NCI-H1436 treated with DMSO at 0.1 percent for 48 hours (cell line): ENCODE measurements at regions not wholly inside any gene's neighbourhood (a gene's known extent, or its start where the extent isn't known, plus 50 kb on each side); places are given as distances from the start of the nearest gene placed in this dataset.
"Not testable (repeated sequence)": the region's sequence is repeated elsewhere in the genome, so short reads cannot be mapped to it uniquely, and the experiment has no call there.

Source experiments
- DNase-seq: peaks from one replicate; lab custom pipeline; 2025; lab: John Stamatoyannopoulos, UW

DNA sequence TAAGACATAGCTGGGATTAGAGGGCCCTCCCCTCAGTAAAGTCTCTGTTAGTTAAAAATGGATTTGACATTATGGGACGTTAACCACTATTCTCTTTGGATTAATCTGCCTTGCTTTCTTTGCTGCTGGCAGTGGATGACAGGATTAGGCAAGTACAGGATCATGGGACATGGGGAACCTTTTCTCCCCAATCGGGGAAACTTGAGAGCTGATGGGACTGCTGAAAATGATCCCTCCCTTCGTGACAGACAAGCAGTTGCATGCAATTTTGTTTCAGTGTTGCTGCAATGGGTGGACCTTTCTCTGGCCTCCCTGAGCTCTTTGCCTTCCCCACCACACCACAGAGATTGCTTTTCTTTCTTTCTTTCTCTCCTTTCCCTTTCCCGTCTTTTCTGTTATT is 120.2 kb upstream of the BANK1 start:
- no peak for DNase-seq

DNA sequence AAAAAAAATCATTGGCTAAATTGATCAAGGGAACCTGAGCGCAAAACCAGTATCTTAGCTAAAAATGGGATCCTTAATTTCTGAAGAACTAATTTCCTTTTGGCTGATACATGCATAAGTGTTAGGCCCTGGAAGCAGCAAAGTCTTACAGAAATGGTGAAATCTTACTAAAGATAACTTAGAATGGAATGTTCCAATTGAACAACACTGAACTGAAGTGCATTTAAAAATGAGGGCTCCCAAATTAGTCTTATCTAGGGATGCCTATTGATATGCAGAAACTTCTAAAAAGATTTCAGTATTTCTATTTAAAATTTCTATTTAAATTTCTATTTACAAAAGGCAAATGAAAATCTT is 120.7 kb upstream of the BANK1 start:
- no peak for DNase-seq

DNA sequence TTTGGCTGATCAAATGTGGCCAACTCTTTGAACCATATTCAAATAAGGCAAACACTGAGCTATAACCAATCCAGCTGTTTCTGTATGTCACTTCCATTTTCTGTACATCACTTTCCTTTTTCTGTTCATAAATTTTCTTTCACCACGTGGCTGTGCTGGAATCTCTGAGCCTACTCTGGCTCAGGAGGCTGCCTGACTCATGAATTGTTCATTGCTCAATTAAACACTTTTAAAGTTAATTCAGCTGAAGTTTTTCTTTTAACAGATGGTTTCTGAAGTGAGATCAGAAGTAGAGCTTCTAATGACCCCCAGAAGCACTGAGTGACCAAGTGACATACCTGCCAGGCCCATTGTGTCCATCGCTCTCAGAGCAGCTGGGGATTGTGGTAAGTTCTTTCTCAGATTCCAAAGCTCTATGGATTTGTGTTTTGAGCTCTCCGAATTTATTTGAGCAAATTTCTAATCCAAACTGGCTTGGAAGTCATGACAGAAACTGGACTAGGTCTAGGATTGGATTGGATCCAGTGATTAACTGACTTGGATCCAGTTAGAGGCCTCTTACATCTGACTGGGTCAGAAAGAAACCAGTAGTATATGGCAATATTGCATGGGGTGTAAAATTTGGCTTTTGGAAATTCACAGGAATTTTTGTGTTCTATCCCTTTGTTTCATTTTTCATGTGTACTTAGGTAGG is 121.2 kb upstream of the BANK1 start:
- DNase-seq, result no peak

DNA sequence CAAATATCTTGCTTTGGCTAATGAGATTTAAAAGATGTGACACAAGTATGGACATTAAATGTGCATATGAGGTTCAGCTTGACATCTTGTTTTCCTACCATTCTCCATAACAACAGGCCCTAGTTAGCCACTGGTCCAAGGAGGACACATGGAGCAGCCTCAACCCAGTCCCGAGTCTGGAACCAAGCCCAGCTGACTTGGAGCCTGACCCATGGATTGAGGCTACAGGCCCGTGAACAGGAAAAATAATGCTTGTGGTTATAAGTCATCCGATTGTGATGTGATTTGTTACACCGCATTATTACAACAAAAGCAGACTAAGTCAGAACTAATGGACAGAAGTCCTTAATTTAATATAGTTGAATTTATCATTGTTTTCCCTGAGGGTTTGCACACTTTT is 123.2 kb upstream of the BANK1 start:
- no peak for DNase-seq

DNA sequence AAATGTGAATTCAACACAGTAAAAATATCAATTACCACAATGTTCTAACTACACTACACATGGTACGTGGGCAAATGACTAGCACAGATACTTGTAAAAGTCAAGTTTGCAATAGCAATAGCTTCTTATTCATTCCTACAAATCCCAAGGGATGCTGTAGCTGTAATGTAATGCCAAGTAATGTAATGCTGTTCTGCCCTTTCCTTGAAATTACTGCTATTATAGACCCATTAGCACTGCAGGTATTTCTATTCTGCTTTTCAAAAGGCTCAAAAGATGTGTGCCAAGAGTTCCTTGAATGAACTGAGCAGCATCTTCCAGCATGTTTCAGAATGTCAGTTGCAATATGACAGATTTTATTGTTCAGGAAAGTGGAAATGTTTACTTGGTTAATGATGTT is 129.9 kb upstream of the BANK1 start:
- no peak for DNase-seq

DNA sequence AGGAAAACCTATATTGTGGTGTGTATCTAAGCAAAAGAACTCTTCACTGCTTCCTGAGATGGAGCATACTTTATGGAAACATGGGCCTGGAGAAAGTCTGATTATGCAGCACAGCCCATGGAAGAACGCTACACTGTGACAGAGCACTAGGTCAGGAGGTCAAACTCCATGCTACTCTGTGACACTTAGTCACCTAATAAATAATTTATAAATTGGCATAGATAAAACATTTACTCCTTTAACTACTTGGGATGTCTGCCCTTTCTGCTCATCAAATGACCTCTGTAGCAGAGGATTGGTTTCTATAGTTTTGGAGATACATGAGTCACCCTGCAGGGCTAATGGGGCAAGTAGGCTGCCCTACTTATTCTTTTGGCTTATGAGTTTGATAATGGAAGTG is 134.7 kb upstream of the BANK1 start:
- DNase-seq, result no peak

DNA sequence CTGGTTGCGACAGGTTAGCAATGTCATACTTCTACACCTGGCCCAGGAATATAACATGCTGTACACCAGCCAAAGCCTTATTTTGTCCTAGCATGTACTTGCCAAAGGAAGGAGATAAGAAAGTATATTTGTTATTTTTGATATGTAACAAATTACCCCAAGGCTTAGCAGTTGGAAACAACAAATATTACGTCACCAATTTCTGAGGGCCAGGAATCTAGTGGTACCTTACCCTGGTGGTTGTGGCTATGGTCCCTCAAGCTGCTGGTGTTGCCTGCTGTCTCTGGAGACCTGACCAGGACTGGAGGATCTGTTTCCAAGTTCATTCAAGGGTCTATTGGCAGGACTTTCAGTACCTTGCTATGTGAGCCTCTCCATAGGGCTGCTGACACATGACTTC is 135.5 kb upstream of the BANK1 start:
- DNase-seq, result no peak

DNA sequence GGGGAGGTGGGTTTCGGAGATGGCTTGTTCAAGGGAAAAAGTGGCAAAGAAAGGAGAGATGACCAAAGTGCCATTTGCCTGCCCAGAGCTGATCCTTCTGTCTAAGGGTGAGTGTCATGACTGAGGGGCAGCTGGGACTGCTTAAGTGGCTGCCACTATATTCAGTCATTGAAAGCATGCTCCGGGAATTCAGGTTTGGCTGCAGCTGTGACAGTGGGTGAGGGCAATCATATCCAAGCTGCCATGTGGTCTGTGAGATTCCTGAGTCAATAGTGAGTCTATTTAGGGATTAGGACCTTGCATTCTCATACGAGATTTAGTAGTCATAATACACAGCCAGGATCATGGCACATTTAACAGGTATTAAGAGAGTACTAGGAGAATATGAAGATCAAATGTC is 138.8 kb upstream of the BANK1 start:
- no peak for DNase-seq

DNA sequence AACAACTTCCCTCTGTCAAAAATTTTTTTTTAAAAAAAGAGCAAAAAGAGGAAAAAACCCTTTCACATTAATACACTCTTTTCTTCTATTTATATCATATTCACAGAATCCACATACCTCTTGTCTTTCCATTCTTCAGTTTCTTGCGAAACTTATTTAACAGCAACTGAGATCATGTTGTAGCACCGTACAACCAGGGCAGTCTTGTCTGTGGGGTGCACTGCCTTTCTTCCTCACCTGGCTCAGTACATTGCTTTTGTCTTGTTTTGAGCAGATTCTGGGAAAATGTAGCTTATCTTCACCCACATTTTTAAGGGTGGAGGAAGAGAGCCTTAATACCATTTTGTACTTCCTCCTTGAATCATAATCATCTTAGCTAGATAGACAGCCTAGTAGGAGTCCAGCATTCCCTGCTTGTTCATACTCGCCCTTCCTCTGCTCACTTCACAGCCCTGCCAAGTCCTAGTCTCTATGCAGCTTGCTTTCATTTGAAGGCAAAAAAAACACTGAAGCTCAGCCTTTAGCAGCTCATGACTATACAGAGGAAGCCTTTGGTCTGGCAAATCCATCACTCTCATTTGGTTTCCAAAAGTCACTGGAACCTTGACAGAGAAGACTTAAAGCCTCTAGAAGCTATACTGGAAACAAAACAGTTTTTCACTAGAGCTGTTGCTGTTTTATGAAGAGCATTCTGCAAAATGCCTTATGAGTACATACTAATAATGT is 140.6 kb upstream of the BANK1 start:
- no peak for DNase-seq

DNA sequence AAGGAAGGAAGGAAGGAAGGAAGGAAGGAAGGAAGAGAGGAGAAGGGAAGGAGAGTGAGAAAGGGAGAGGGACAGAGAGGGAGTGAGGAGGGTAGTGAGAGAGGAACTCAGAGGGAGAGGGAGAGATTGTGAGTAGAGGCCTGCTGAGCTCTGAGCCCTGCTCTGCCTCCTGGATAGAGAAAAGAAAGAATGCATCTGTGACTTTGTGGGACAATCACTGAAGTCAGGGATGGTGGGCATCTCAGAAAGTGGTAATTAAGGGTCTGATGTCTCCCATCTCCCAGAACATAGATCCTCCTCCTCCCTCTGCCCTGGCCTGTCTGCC is 142.9 kb upstream of the BANK1 start:
- no peak for DNase-seq

DNA sequence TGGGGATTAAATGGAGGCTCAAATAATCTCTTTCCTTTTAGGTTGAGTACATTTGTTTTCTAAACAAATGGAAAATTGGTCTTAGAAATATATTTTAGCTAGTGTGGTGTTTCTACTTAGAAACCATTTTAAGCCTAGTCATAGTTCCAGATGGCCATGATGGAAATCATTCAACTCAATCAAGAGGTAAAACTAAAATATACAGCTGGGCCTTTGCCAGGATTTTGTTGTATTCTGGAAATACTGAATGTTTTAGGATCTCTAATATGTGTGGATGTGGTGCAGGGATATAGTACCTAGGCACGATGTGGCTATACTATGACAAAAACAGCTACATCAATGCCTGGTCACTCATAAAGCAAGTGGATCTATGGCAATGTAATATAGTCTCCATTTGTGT is 146.0 kb upstream of the BANK1 start:
- DNase-seq, result no peak

DNA sequence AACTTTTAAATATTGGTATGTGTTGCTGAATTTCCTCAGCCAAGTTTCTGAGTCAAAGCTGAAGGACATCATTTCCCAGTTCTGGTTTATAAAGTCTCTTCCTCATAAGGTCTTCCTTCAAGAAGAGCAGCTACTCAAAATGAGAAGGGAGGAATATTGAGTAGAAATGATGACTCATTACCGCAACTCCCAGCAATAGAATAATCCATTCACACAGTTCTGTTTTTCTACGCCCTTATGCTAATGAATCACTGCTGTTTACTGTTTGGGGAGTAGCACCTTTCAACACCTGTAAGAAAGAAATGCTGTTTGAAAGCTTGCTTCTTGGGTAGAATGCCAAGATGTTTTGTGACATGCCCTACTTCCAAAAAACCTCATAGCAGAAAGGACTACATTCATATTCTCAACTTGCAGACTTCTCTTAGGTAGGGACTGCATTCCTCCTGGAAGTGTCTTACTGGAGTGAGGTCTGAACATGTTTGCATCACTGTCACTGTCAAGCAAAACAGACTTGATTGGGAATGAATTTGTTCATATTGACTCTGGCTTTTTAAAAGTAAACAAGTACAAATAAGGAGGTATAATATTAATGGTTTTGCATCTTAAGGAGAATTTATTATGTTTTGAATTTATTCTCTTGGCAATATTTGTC is 147.2 kb upstream of the BANK1 start:
- DNase-seq, result no peak

DNA sequence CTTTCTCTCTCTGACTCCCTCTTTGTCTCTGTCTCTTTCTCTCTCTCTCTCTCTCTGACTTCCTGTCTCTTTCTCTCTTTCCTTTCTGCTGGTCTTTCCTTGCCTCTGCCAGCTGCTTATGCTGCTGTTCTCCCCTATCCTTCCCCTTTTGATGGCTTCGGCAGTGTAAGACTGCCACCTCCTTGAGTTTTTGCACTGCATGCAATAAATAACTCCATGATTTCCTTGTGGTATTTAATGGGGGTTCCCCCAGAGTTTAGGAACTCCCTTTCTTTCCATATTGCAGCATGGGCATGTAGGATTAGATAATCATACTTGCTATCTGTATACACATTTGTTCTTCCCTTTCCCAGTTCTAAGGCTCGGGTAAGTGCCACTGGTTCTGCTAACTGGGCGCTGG is 157.8 kb upstream of the BANK1 start:
- DNase-seq, result not testable (repeated sequence)

DNA sequence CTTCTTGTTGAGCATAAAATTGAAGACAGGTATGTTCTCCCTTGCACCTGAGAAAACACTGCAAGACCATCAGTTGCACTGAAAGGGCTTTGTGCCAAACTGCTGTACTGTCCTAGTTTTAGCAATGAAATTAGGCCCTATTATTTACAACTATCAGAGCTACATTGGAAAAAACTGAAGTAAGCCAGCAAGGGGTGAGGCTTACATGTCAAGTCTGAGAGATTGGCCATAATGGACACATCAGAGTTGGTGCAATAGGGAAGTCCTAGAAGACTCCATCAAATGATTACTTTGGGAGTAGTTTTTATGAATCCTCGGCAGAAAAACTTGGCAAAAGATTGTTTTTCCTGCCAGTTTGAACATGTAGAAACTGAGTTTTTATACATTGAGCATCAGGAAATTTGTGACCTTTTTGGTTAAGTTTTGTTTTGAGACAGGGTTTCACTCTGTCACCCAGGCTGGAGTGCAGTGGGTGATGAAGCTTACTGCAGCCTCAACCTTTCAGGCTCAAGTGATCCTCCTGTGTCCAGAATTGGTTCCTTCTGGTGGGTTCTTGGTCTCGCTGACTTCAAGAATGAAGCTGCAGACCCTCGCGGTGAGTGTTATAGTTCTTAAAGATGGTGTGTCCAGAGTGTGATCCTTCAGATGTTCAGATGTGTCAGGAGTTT is 160.1 kb upstream of the BANK1 start:
- DNase-seq, result no peak

DNA sequence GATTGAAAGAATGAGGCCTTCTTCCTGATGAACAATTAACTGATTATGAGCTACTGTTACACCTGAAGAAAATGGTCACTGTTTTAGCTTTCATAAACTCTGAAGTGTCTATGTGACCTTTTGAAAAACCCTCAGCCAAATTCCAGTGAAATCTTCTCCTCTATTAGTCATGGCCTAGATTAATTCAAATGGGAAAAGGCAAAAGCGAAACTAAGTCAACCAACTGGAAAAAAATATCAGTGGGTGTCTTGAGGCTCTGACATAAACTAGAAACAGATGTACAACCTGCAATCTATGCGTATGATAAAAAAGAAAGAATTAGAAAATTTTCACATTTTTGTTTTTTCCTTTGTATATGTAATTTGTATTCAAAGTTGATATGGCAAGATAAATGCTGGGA is 169.4 kb upstream of the BANK1 start:
- DNase-seq, result no peak

DNA sequence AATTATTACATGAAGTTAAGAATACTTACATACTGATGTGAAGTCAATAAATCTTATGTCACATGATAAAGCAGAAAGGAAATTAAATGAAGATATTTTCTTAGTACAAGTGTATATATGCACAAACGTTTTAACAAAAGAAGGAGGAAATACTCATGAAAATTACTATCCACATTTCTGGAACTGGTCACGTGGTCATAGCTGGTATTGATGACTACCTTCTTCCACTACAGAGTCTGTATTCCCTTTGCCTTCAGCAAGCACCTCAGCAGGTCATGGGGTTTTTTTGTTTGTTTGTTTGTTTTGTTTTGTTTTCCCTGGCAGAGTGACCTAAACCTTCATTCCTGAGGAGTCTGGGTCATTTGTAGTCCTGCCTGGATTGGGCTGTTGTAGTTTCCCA is 174.9 kb upstream of the BANK1 start:
- no peak for DNase-seq

DNA sequence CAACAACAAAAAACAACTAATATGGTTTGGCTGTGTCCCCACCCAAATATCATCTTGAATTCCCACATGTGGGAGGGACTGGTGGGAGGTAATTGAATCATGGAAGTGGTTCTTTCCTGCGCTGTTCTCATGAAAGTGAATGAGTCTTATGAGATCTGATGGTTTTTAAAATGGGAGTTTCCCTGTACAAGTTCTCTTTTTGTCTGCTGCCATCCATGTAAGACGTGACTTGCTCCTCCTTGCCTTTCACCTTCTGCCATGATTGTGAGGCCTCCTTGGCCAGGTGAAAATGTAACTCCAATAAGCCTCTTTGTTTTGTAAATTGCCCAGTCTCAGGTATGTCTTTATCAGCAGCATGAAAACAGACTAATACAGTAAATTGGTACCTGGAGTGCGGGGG is 183.5 kb upstream of the BANK1 start:
- not testable (repeated sequence) for DNase-seq

DNA sequence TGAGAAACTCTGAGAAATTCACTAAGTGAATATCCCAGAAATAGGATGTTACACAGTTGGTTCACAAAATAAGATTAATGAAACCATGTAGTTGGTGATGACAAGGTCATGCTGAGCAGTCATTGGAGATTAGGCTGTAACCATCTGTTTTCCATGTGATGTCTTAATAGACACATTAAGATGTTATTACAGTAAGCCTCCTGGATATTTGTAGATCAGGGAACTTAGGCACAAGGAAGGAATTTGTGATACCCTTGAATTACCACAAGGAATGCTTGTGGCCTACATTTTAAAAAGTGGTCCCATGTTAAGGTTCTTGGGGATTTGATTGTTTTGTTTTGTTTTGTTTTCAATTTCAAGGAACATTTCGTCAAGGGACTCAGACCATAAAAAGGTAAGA is 185.6 kb upstream of the BANK1 start:
- DNase-seq, result no peak

DNA sequence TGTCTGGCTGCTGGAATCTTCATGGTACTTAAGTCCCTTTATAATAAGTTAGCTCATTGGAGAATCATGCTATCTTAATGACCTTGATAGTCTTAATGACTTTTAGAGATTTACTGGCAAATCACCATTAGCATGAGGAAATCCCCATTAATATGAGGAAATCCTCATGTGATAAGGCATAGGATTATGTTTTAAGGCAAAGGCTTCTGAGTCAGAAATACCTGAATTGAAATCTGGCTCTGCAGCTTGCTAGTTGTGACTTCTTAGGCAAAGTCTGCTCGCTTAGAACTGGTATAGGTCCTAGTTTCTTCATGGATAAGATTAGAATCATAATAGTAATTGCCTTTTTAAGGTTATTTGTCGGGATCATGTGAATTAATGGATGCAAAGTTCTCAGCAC is 190.2 kb upstream of the BANK1 start:
- no peak for DNase-seq

DNA sequence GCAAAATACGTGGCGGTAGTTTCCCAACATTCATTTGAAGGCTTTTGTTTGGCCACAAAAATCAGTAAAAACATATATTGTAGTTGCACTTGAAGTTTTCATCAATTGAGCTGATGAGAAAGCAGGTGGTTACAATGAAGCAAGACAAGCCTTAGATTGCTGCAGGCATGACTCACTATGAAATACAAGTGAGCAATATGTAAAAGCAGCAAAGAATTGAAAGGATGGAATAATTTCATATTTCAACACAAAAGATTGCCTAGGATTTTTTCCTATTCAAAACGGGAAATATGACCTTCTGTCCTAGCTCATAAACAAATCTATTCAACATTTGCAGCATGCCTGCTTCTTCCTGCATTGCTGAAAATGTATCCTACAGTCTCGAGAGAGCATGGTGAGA is 190.9 kb upstream of the BANK1 start:
- DNase-seq, result no peak

DNA sequence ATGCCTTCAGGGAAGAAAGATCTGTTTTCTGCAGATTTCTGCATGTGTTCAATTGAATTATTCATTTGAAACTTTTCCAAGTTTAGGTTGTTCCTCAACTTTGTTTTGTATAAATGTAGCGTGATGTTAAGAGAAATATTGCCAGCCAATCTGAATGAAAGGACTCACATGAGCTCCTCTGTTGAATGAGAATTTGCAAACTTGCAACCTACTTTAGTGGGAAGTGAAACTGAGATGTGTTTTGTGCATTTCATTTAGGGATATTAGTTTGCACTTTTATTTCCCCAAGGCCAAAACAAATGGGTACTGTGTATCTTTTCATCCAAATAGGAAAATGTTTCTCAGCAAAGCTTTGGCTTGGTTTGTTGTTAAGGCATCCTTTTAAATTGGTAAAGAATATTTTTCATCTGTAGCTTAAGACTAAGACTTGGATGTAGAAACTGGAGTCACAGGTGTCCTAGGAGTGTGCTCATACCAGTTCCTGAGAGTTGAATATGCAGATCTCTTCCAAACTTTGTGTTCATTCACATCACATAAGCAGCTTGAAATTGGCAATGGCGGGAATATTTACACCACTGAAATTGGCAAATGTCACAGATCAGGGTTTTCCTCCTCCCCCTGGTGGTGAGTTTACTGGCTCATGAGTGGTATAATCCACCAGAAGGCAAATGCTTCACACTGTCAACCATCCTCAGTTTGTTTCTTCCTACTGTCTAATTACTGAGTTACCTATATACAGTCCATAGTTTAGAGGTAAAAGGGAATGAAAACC is 193.6 kb upstream of the BANK1 start:
- no peak for DNase-seq

DNA sequence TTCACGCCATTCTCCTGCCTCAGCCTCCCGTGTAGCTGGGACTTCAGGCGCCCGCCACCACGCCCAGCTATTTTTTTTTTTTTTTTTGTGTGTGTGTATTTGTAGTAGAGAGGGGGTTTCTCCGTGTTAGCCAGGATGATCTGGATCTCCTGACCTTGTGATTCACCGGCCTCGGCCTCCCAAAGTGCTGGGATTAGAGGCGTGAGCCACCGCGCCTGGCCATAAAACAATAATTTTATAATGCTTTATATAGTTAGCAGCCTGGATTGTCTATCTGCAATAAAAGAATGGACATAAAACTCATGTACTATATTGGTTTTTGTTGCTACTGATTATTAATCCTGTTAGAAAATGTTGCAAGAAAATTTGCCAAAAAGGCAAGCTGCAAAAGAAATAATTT is 195.9 kb upstream of the BANK1 start:
- DNase-seq, result no peak
